NT2/D1 (cell line): ENCODE measurements at regions not wholly inside any gene's neighbourhood (a gene's known extent, or its start where the extent isn't known, plus 50 kb on each side); places are given as distances from the start of the nearest gene placed in this dataset.

Experiments used
- SUZ12 ChIP-seq: IDR thresholded peaks from 2 replicates; pipeline ENCODE4 v1.6.1; 2011; ENCODE audit not compliant: insufficient read length, insufficient read depth; ENCODE audit errors: extremely low read depth
- ZNF274 ChIP-seq: IDR thresholded peaks from 2 replicates; pipeline ENCODE4 v1.6.1; 2011; ENCODE audit warnings: mild to moderate bottlenecking, low read depth, low read length

GRCh38 chr16:13300066-13300840, 398.9 kb downstream of the SHISA9 start:
- TF ChIP-seq ZNF274 (no peak), SUZ12 (no peak)
